ENCODE measurements at regions not wholly inside any gene's neighbourhood (a gene's known extent, or its start where the extent isn't known, plus 50 kb on each side); places are given as distances from the start of the nearest gene placed in this dataset.

DNA sequence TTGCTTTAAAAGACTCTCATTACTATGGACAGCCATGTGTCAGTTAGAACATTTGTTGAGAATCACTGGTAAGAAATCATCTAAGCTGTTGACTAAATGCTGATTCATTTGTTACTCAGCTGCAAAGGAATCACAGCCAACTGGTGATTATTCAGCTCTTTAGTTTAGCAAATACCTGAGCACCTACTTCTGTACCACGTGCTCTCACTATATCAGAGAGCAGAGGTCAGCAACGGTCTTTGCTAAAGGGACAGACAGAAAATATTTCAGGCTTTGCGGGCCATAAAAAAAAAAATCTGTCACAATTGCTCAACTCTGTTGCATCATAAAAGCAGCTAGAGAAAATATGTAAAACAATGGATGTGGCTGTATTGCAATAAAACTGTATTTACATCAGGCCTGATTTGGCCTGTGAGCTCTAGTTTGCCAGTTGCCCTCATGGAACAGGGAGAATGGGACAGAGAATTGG, 377.6 kb downstream of the DNAH5 start:
- TF ChIP-seq, protein P1, sequence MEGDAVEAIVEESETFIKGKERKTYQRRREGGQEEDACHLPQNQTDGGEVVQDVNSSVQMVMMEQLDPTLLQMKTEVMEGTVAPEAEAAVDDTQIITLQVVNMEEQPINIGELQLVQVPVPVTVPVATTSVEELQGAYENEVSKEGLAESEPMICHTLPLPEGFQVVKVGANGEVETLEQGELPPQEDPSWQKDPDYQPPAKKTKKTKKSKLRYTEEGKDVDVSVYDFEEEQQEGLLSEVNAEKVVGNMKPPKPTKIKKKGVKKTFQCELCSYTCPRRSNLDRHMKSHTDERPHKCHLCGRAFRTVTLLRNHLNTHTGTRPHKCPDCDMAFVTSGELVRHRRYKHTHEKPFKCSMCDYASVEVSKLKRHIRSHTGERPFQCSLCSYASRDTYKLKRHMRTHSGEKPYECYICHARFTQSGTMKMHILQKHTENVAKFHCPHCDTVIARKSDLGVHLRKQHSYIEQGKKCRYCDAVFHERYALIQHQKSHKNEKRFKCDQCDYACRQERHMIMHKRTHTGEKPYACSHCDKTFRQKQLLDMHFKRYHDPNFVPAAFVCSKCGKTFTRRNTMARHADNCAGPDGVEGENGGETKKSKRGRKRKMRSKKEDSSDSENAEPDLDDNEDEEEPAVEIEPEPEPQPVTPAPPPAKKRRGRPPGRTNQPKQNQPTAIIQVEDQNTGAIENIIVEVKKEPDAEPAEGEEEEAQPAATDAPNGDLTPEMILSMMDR (IDR thresholded peaks at IDR 0.05), result no peak
- no peak for TF ChIP-seq POLR2A (IDR thresholded peaks at IDR 0.05)
- TF ChIP-seq POLR2AphosphoS5 (IDR thresholded peaks at IDR 0.05), result no peak
- TF ChIP-seq EP300 (IDR thresholded peaks at IDR 0.05), result no peak

Data from sigmoid colon (tissue), 4 donors.